ENCODE measurements at regions not wholly inside any gene's neighbourhood (a gene's known extent, or its start where the extent isn't known, plus 50 kb on each side); places are given as distances from the start of the nearest gene placed in this dataset.

DNA sequence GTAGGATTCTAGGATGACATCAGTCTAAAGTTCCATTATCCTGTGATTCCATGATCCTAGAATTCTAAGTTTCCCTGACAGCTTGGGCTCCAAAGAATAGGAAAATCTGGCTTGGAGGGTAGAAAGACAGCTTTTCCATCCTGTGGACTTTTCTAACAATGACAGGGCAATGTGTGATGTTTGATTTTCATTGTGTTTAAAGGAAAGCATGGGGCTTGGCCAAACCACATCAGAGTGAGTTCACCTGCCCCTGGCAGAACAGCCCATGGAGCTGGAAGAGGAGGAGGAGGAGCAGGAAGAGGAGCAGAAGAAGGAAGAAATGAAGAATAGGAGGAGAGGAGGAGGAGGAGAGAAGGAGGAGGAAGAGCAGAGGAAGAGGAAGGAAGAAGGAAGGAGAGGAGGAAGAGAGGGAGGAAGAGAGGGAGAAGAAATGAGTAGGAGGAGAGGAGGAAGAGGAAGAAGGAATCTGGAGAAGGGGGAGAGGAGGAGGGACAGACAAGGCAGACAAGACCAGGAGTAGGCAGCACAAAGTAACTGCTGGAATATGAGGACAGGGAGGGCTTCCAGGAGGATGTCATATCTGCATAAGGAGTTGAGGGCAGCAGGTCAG is 53.1 kb upstream of the WNT11 start:
- TF ChIP-seq, protein P1, sequence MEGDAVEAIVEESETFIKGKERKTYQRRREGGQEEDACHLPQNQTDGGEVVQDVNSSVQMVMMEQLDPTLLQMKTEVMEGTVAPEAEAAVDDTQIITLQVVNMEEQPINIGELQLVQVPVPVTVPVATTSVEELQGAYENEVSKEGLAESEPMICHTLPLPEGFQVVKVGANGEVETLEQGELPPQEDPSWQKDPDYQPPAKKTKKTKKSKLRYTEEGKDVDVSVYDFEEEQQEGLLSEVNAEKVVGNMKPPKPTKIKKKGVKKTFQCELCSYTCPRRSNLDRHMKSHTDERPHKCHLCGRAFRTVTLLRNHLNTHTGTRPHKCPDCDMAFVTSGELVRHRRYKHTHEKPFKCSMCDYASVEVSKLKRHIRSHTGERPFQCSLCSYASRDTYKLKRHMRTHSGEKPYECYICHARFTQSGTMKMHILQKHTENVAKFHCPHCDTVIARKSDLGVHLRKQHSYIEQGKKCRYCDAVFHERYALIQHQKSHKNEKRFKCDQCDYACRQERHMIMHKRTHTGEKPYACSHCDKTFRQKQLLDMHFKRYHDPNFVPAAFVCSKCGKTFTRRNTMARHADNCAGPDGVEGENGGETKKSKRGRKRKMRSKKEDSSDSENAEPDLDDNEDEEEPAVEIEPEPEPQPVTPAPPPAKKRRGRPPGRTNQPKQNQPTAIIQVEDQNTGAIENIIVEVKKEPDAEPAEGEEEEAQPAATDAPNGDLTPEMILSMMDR (conservative IDR thresholded peaks at IDR 0.05; ENCODE audit: low read length), result no peak
- no peak for TF ChIP-seq EZH2phosphoT487 (IDR thresholded peaks at IDR 0.05; ENCODE audit: borderline replicate concordance, low read depth, low read length)
